HCT116 (cell line): ENCODE measurements at regions not wholly inside any gene's neighbourhood (a gene's known extent, or its start where the extent isn't known, plus 50 kb on each side); places are given as distances from the start of the nearest gene placed in this dataset.

Experiments used
- ATF3 ChIP-seq: IDR thresholded peaks from 2 replicates; pipeline ENCODE4 v1.6.1; 2012
- EZH2 ChIP-seq: fragments of 200-600 bp; sonication (generic); IDR thresholded peaks from 2 replicates; pipeline ENCODE4 v1.6.1; 2017; ENCODE audit warnings: antibody characterized with exemption, mixed run types
- EZH2phosphoT487 ChIP-seq: fragments of 200-600 bp; IDR thresholded peaks from 2 replicates; pipeline ENCODE4 v1.6.1; 2018; ENCODE audit warnings: antibody characterized with exemption, borderline replicate concordance
- FOSL1 ChIP-seq: IDR thresholded peaks from 2 replicates; pipeline ENCODE4 v1.6.1; 2012; ENCODE audit warnings: low read depth
- JUND ChIP-seq: IDR thresholded peaks from 2 replicates; pipeline ENCODE4 v1.6.1; 2012
- POLR2A ChIP-seq: IDR thresholded peaks from 2 replicates; pipeline ENCODE4 v1.7.0; 2011; ENCODE audit warnings: borderline replicate concordance; ENCODE audit not compliant: insufficient read depth, insufficient read length; ENCODE audit errors: extremely low read depth
- POLR2AphosphoS5 ChIP-seq: IDR thresholded peaks from 2 replicates; pipeline ENCODE4 v1.6.1; 2011; ENCODE audit warnings: mild to moderate bottlenecking, low read depth, low read length, moderate library complexity
- REST ChIP-seq: IDR thresholded peaks from 2 replicates; pipeline ENCODE4 v1.6.1; 2012; ENCODE audit warnings: low read depth
- SRF ChIP-seq: IDR thresholded peaks from 2 replicates; pipeline ENCODE4 v1.6.1; 2012; ENCODE audit warnings: low read depth
- TCF7L2 ChIP-seq: IDR thresholded peaks from 2 replicates; pipeline ENCODE4 v1.7.0; 2011; ENCODE audit warnings: borderline replicate concordance, inconsistent platforms; ENCODE audit not compliant: insufficient read depth, insufficient read length; ENCODE audit errors: extremely low read depth
- YY1 ChIP-seq: IDR thresholded peaks from 2 replicates; pipeline ENCODE4 v1.6.1; 2011; ENCODE audit warnings: low read length, low read depth, moderate library complexity, mild to moderate bottlenecking; ENCODE audit not compliant: insufficient replicate concordance; ENCODE audit errors: extremely low read depth
- TF ChIP-seq, protein P1 (sequence below), 3 experiments: fragments of 200-600 bp in 1 of 3; sonication (generic) in 1 of 3; IDR thresholded peaks in 2 of 3; conservative IDR thresholded peaks in 1 of 3; 2 replicates each; pipeline ENCODE4 v1.5.1; 2012 to 2017; ENCODE audit warnings: low read depth in 2 of 3, low read length in 2 of 3, antibody characterized with exemption in 1 of 3, borderline replicate concordance in 1 of 3, control low read depth in 1 of 3, mild to moderate bottlenecking in 1 of 3, mixed read lengths in 1 of 3, mixed run types in 1 of 3, moderate library complexity in 1 of 3; ENCODE audit not compliant: insufficient read depth in 1 of 3
- TF ChIP-seq, protein P2 (sequence below): IDR thresholded peaks from 2 replicates; pipeline ENCODE4 v1.6.1; 2011; ENCODE audit warnings: mild to moderate bottlenecking, low read length, moderate library complexity; ENCODE audit not compliant: insufficient replicate concordance; ENCODE audit errors: extremely low read depth

DNA sequence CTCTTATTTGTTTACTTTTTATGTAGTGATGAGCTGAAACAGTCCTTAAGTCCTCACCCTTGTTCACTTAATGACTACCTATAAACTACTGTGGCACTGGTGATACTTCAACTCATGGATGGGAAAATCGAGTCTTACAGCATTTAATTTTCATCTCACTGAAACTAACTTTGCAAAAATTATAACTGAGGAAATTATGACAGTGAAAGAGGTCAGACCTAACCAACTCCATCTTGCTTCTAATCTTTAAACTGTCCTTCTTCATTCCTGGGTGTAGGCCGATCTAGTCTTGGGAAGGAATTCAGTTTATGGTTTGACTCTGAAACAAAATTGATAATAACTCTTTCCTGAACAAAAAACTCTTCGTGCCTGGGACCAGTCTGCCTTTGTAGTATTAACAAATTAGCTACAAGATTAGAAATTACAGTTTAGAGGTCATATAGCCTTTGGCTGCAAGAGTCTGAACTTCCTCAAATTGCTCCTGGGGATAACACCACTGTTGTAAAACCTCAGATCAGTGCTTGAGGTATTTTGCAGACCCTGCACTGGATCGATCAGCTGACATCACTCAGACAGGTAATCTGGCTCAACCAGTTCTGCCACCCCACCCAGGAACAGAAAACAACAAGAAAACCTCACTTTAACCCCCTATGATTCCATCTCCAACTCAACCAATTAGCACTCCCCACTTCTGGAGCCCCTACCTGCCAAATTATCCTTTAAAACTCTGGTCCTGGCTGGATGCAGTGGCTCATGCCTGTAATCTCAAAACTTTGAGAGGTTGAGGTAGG, 995.7 kb upstream of the PRKX start:
- TF ChIP-seq, protein P1, sequence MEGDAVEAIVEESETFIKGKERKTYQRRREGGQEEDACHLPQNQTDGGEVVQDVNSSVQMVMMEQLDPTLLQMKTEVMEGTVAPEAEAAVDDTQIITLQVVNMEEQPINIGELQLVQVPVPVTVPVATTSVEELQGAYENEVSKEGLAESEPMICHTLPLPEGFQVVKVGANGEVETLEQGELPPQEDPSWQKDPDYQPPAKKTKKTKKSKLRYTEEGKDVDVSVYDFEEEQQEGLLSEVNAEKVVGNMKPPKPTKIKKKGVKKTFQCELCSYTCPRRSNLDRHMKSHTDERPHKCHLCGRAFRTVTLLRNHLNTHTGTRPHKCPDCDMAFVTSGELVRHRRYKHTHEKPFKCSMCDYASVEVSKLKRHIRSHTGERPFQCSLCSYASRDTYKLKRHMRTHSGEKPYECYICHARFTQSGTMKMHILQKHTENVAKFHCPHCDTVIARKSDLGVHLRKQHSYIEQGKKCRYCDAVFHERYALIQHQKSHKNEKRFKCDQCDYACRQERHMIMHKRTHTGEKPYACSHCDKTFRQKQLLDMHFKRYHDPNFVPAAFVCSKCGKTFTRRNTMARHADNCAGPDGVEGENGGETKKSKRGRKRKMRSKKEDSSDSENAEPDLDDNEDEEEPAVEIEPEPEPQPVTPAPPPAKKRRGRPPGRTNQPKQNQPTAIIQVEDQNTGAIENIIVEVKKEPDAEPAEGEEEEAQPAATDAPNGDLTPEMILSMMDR (IDR thresholded peaks at IDR 0.05 in 2 of 3, conservative IDR thresholded peaks at IDR 0.05 in 1 of 3; ENCODE audit: borderline replicate concordance in 1 of 3, insufficient read depth in 1 of 3, low read depth in 2 of 3, low read length in 2 of 3): no peak
- no peak for TF ChIP-seq EZH2phosphoT487
- TF ChIP-seq POLR2A: no peak
- TF ChIP-seq, protein P2, sequence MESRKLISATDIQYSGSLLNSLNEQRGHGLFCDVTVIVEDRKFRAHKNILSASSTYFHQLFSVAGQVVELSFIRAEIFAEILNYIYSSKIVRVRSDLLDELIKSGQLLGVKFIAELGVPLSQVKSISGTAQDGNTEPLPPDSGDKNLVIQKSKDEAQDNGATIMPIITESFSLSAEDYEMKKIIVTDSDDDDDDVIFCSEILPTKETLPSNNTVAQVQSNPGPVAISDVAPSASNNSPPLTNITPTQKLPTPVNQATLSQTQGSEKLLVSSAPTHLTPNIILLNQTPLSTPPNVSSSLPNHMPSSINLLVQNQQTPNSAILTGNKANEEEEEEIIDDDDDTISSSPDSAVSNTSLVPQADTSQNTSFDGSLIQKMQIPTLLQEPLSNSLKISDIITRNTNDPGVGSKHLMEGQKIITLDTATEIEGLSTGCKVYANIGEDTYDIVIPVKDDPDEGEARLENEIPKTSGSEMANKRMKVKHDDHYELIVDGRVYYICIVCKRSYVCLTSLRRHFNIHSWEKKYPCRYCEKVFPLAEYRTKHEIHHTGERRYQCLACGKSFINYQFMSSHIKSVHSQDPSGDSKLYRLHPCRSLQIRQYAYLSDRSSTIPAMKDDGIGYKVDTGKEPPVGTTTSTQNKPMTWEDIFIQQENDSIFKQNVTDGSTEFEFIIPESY: no peak
- TF ChIP-seq SRF: no peak
- no peak for TF ChIP-seq EZH2
- no peak for TF ChIP-seq REST
- TF ChIP-seq JUND: no peak
- TF ChIP-seq ATF3: no peak
- no peak for TF ChIP-seq TCF7L2
- TF ChIP-seq POLR2AphosphoS5: no peak
- TF ChIP-seq YY1: no peak
- no peak for TF ChIP-seq FOSL1
